Neural crest cell (in vitro differentiated cells): ENCODE measurements at regions not wholly inside any gene's neighbourhood (a gene's known extent, or its start where the extent isn't known, plus 50 kb on each side); places are given as distances from the start of the nearest gene placed in this dataset.

ENCODE experiments used
- DNase-seq: peaks from one replicate; pipeline ENCODE4 v3.0.0; 2021; ENCODE audit warnings: low read depth, mixed read lengths, low spot score
- H3K27ac Mint-ChIP-seq: one replicate; pipeline ENCODE4 v1.8.0; 2021; ENCODE audit warnings: mild to moderate bottlenecking, mixed read lengths; ENCODE audit not compliant: unreplicated experiment
- H3K27me3 Mint-ChIP-seq: 2 replicates; pipeline ENCODE4 v1.8.0; 2021; ENCODE audit warnings: low read depth, mild to moderate bottlenecking, mixed read lengths
- H3K36me3 Mint-ChIP-seq: 2 replicates; pipeline ENCODE4 v1.8.0; 2021; ENCODE audit warnings: low read depth, mild to moderate bottlenecking, mixed read lengths
- H3K4me1 Mint-ChIP-seq: 2 replicates; pipeline ENCODE4 v1.8.0; 2021; ENCODE audit warnings: mixed read lengths
- H3K4me3 Mint-ChIP-seq: one replicate; pipeline ENCODE4 v1.8.0; 2021; ENCODE audit warnings: mild to moderate bottlenecking, mixed read lengths
- H3K9me3 Mint-ChIP-seq: 2 replicates; pipeline ENCODE4 v1.8.0; 2021; ENCODE audit warnings: mixed read lengths
- TF ChIP-seq, protein P1 (sequence below): fragments of 200-600 bp; sonication (generic); conservative IDR thresholded peaks from 2 replicates; pipeline ENCODE4 v1.5.0; 2021; ENCODE audit warnings: antibody characterized with exemption, mild to moderate bottlenecking

DNA sequence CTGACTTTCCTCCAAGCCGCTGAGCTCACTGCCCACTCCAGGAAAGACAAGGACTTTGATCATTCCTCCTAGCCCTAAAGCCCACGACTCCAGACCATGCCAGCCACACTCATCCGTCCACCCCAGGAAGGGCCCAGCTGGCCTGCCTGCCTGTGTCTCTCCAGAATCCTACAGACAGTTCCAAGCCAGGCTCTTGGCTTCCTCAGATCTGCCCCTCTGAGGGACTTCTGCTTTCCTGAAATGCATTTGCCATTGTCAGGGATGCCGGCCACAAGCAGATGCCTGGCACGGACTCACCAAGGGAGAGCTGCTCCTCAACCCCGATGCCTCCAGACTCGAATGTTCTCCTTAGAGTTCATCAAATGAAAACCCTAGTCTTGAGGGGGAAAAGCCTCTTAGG, 155.8 kb downstream of the OAT start:
- H3K27me3 Mint-ChIP-seq, result no peaks in the 10 kb centered on the region
- TF ChIP-seq, protein P1, sequence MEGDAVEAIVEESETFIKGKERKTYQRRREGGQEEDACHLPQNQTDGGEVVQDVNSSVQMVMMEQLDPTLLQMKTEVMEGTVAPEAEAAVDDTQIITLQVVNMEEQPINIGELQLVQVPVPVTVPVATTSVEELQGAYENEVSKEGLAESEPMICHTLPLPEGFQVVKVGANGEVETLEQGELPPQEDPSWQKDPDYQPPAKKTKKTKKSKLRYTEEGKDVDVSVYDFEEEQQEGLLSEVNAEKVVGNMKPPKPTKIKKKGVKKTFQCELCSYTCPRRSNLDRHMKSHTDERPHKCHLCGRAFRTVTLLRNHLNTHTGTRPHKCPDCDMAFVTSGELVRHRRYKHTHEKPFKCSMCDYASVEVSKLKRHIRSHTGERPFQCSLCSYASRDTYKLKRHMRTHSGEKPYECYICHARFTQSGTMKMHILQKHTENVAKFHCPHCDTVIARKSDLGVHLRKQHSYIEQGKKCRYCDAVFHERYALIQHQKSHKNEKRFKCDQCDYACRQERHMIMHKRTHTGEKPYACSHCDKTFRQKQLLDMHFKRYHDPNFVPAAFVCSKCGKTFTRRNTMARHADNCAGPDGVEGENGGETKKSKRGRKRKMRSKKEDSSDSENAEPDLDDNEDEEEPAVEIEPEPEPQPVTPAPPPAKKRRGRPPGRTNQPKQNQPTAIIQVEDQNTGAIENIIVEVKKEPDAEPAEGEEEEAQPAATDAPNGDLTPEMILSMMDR, result no peak
- H3K4me3 Mint-ChIP-seq, result no peak overlapping the region
- H3K27ac Mint-ChIP-seq, result no peak overlapping the region
- no peaks in the 10 kb centered on the region for H3K4me1 Mint-ChIP-seq
- no peaks in the 10 kb centered on the region for H3K36me3 Mint-ChIP-seq
- no peak for DNase-seq
- H3K9me3 Mint-ChIP-seq, result no peaks in the 10 kb centered on the region

DNA sequence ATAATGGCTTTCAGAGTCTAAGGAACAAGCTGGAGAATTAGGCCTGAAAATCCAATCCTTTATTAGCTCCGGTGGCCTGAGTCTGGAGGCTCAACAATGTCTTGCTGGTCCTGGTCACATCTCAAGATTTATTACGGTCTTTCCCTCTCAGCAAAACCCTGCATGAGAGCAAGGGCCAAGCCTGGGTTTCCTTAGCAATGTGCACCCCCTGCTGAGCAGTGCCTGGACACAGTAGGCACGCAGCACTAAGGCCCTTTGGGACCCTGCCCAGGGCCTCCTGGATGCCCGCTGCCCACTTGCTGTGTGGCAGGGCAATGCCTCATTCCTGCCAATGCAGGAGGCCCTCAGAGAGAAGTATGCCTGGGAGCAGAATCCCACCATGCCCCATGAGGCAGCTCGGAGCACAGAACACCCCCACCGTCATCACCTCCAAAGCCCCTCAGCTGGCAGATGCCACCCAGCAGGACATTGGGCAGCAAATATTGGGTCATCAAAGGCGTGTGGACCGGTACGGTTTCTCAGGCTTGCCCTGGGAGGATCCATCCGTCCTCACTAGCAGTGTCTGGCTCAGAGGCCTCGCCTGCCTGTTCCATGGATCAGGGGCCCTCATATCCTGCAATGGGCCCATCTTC, 156.4 kb downstream of the OAT start:
- H3K9me3 Mint-ChIP-seq, result no peaks in the 10 kb centered on the region
- DNase-seq, result no peak
- no peak overlapping the region for H3K4me3 Mint-ChIP-seq
- TF ChIP-seq, protein P1, result no peak
- H3K27me3 Mint-ChIP-seq, result no peaks in the 10 kb centered on the region
- no peak overlapping the region for H3K27ac Mint-ChIP-seq
- H3K36me3 Mint-ChIP-seq, result no peaks in the 10 kb centered on the region
- no peaks in the 10 kb centered on the region for H3K4me1 Mint-ChIP-seq

DNA sequence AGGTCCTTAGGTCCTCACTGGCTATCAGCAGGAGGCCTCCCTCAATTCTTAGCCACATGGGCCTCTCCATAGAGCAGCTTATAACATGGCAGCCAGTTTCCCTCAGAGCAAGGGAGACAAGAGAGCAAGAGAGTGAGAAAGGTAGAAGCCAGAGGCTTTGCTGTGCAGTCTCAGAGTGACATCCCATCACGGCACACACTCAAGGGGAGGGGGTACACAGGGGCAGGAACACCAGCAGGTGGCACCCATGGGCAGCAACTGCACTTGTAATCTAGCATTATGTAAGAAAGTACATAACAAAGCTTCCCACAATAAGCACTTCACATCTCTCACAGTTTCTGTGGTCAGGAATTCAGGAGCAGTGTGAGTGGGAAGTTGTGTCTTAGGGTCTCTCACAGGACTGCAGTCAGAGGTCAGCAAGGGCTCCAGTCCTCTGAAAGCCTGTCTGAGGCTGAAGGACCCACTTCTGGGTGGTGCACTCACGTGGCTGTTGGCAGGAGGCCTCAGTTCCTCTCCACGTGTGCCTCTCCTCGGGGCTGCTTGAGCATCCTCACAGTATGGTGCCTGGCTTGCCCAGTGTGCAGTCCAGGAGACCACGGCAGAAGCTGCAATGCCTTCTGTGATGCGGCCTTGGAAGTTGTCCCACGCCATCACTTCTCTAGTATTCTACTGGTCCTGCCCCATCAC, 159.4 kb downstream of the OAT start:
- Mint-ChIP-seq H3K36me3 (no peaks in the 10 kb centered on the region), H3K9me3 (peaks cover 4% of the 10 kb centered on the region), H3K4me1 (no peaks in the 10 kb centered on the region), H3K27ac (no peak overlapping the region), H3K27me3 (no peaks in the 10 kb centered on the region), H3K4me3 (no peak overlapping the region)
- TF ChIP-seq, protein P1, result peak; percentile 29
- DNase-seq, result no peak

DNA sequence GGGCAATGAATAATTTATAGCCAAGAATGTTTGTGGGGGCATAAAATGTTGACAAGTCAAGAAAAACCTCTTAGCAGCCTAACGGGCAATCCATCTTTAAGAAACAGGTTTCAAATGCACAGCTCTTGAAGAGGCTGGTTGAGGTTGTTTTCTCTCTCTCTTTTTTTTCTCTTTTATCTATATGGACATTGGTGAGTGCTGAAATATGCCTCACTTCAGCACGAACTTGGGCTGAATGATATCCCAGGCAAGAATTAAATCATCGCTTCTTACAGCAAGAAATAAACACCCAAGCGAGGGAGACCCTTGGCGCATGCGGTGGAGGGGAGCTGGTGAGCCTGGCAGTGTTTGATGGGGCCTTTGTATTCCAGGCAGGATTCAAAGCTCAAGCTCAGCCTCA, 160.9 kb downstream of the OAT start:
- Mint-ChIP-seq H3K27ac (no peak overlapping the region), H3K4me3 (no peak overlapping the region), H3K4me1 (peaks cover 4% of the 10 kb centered on the region), H3K9me3 (peaks cover 4% of the 10 kb centered on the region), H3K36me3 (no peaks in the 10 kb centered on the region), H3K27me3 (no peaks in the 10 kb centered on the region)
- TF ChIP-seq, protein P1, result no peak
- DNase-seq, result no peak

DNA sequence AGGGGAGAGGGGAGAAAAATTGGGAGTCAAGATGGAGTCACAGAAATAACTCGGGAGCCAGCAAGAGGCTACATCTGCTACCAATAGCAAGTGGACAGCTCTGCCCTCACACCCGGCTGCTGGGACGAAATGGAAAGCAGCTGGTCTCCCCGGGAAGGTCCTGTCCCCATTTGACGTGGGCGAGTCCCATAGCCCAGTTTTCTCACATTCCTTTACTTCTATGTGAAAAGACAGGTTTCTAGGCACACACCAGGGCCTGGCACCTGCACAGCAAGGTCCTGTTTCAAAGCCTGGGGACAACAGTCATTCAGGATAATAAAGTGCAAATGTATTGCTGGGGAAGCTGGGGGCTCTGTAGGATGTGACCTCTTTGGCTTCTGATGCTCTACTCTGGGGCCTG, 162.6 kb downstream of the OAT start:
- no peak for DNase-seq
- Mint-ChIP-seq H3K27me3 (no peaks in the 10 kb centered on the region), H3K36me3 (no peaks in the 10 kb centered on the region), H3K9me3 (peaks cover 4% of the 10 kb centered on the region), H3K4me3 (no peak overlapping the region), H3K4me1 (peaks cover 5% of the 10 kb centered on the region), H3K27ac (no peak overlapping the region)
- TF ChIP-seq, protein P1, result no peak
